IMR-90 (cell line): ENCODE measurements at regions not wholly inside any gene's neighbourhood (a gene's known extent, or its start where the extent isn't known, plus 50 kb on each side); places are given as distances from the start of the nearest gene placed in this dataset.

Experiments
- ATAC-seq: fragments of 200-7000 bp; cut with Tn5 transposase; 2 replicates; pipeline ENCODE4 v1.9.1; 2020; ENCODE audit warnings: low read depth, mild to moderate bottlenecking, moderate library complexity
- BruUV-seq: library from RNA; stranded (reverse); fragments of 400-500 nt; replicated peaks from 2 replicates; lab custom pipeline; 2021; lab: Mats Ljungman, UMichigan
- CTCF ChIA-PET: fragments of 300-600 bp; formaldehyde crosslinking; extraction: SDS; loops from one replicate; lab custom pipeline; 2021; ENCODE audit warnings: antibody characterized with exemption; lab: Yijun Ruan, JAX
- POLR2A ChIA-PET: fragments of 300-600 bp; sonication (Branson Sonifier 250); formaldehyde crosslinking; loops from one replicate; lab custom pipeline; 2022; ENCODE audit warnings: antibody characterized with exemption; ENCODE audit not compliant: unreplicated experiment; lab: Charles Lee
- DNase-seq: peaks from one replicate; pipeline ENCODE4 v3.0.0; 2013
- H2AFZ ChIP-seq: replicated peaks from 2 replicates; pipeline ENCODE3; 2013; ENCODE audit warnings: low read length, mild to moderate bottlenecking; ENCODE audit not compliant: poor library complexity
- H2AK5ac ChIP-seq: 2 replicates; pipeline ENCODE4 v1.6.1; 2013; ENCODE audit warnings: low read depth, low read length, inconsistent platforms
- H2AK9ac ChIP-seq: replicated peaks from 2 replicates; pipeline ENCODE3; 2013; ENCODE audit warnings: mild to moderate bottlenecking, low read depth, low read length, moderate library complexity; ENCODE audit not compliant: poor library complexity
- H2BK120ac ChIP-seq: 2 replicates; pipeline ENCODE4 v1.6.1; 2013; ENCODE audit warnings: low read depth, low read length, inconsistent platforms
- H2BK15ac ChIP-seq: 3 replicates; pipeline ENCODE4 v1.6.1; 2013; ENCODE audit warnings: low read depth, low read length, inconsistent platforms
- H2BK20ac ChIP-seq: 2 replicates; pipeline ENCODE4 v1.6.1; 2013; ENCODE audit warnings: low read depth, mild to moderate bottlenecking, inconsistent platforms, low read length, moderate library complexity
- H2BK5ac ChIP-seq: 2 replicates; pipeline ENCODE4 v1.6.1; 2013; ENCODE audit warnings: mild to moderate bottlenecking, low read depth, low read length, inconsistent platforms; ENCODE audit not compliant: poor library complexity, severe bottlenecking
- H3K14ac ChIP-seq: replicated peaks from 2 replicates; pipeline ENCODE4 v1.6.1; 2013; ENCODE audit warnings: low read depth, low read length, inconsistent platforms
- H3K18ac ChIP-seq: 2 replicates; pipeline ENCODE4 v1.6.1; 2013; ENCODE audit warnings: low read depth, low read length, control low read depth
- H3K23ac ChIP-seq: 2 replicates; pipeline ENCODE4 v1.6.1; 2013; ENCODE audit warnings: low read depth, low read length, inconsistent platforms
- H3K27ac ChIP-seq: 2 replicates; pipeline ENCODE4 v1.5.1; 2013; ENCODE audit warnings: mild to moderate bottlenecking, control low read depth, low read length; ENCODE audit not compliant: insufficient read depth
- H3K27me3 ChIP-seq: 2 replicates; pipeline ENCODE4 v1.6.1; 2013; ENCODE audit warnings: low read length; ENCODE audit not compliant: control insufficient read depth, insufficient read depth
- H3K36me3 ChIP-seq: 2 replicates; pipeline ENCODE4 v1.6.1; 2013; ENCODE audit warnings: low read length, mixed read lengths; ENCODE audit not compliant: control insufficient read depth, insufficient read depth
- H3K4ac ChIP-seq: 2 replicates; pipeline ENCODE4 v1.6.1; 2013; ENCODE audit warnings: low read depth, low read length, inconsistent platforms
- H3K4me1 ChIP-seq: 2 replicates; pipeline ENCODE4 v1.6.1; 2013; ENCODE audit warnings: low read length, mixed read lengths; ENCODE audit not compliant: control insufficient read depth, insufficient read depth
- H3K4me2 ChIP-seq: 2 replicates; pipeline ENCODE4 v1.6.1; 2013; ENCODE audit warnings: low read depth, mild to moderate bottlenecking, control low read depth, low read length, moderate library complexity
- H3K4me3 ChIP-seq: 2 replicates; pipeline ENCODE4 v1.5.1; 2013; ENCODE audit warnings: low read depth, mild to moderate bottlenecking, control low read depth, low read length, moderate library complexity; ENCODE audit not compliant: insufficient read depth
- H3K56ac ChIP-seq: 2 replicates; pipeline ENCODE4 v1.6.1; 2013; ENCODE audit warnings: low read length, inconsistent platforms; ENCODE audit not compliant: insufficient read depth; ENCODE audit errors: extremely low read depth
- H3K79me1 ChIP-seq, 2 experiments: 2 replicates each; pipeline ENCODE4 v1.6.1; 2013; ENCODE audit warnings: low read length in 2 of 2, inconsistent platforms in 1 of 2, low read depth in 1 of 2
- H3K9ac ChIP-seq: 2 replicates; pipeline ENCODE4 v1.6.1; 2013; ENCODE audit warnings: low read depth, low read length, control low read depth
- H3K9me1 ChIP-seq: 2 replicates; pipeline ENCODE4 v1.6.1; 2013; ENCODE audit warnings: low read length, inconsistent platforms; ENCODE audit not compliant: insufficient read depth
- H3K9me3 ChIP-seq: 2 replicates; pipeline ENCODE4 v1.6.1; 2013; ENCODE audit warnings: low read length; ENCODE audit not compliant: control insufficient read depth, insufficient read depth
- H4K20me1 ChIP-seq: 2 replicates; pipeline ENCODE4 v1.6.1; 2013; ENCODE audit warnings: low read length, inconsistent platforms; ENCODE audit not compliant: insufficient read depth
- H4K5ac ChIP-seq: 2 replicates; pipeline ENCODE4 v1.6.1; 2013; ENCODE audit warnings: mild to moderate bottlenecking, low read depth, low read length, control low read depth
- H4K8ac ChIP-seq, 2 experiments: 2 replicates each; pipeline ENCODE4 v1.6.1; 2013; ENCODE audit warnings: low read depth in 2 of 2, low read length in 2 of 2, control low read depth in 1 of 2, inconsistent platforms in 1 of 2
- H4K91ac ChIP-seq: 2 replicates; pipeline ENCODE4 v1.6.1; 2013; ENCODE audit warnings: low read depth, low read length, inconsistent platforms; ENCODE audit not compliant: insufficient read depth
- CEBPB ChIP-seq: IDR thresholded peaks from 2 replicates; pipeline ENCODE4 v1.6.1; 2012; ENCODE audit warnings: low read depth, low read length, improper control_type of control experiment
- CHD1 ChIP-seq: IDR thresholded peaks from 2 replicates; pipeline ENCODE4 v1.6.1; 2012; ENCODE audit warnings: low read depth, low read length, improper control_type of control experiment
- CTCF ChIP-seq: conservative IDR thresholded peaks from 2 replicates; pipeline ENCODE4 v1.5.1; 2012; ENCODE audit warnings: mild to moderate bottlenecking, low read depth, low read length, improper control_type of control experiment
- ELK1 ChIP-seq: fragments of 150-350 bp; IDR thresholded peaks from 2 replicates; pipeline ENCODE4 v1.6.1; 2016; ENCODE audit warnings: low read depth, mild to moderate bottlenecking, low read length, moderate library complexity, borderline replicate concordance
- FOS ChIP-seq: fragments of 150-350 bp; IDR thresholded peaks from 2 replicates; pipeline ENCODE4 v1.6.1; 2016; ENCODE audit warnings: low read depth, low read length
- MXI1 ChIP-seq: IDR thresholded peaks from 2 replicates; pipeline ENCODE4 v1.6.1; 2012; ENCODE audit warnings: low read depth, mild to moderate bottlenecking, low read length, moderate library complexity, borderline replicate concordance
- POLR2A ChIP-seq: IDR thresholded peaks from 2 replicates; pipeline ENCODE4 v1.6.1; 2012; ENCODE audit warnings: mild to moderate bottlenecking, low read depth, low read length
- RFX5 ChIP-seq: IDR thresholded peaks from 2 replicates; pipeline ENCODE4 v1.8.0; 2012; ENCODE audit warnings: low read depth, mild to moderate bottlenecking, low read length, moderate library complexity
- SMC3 ChIP-seq: fragments of 150-350 bp; IDR thresholded peaks from 2 replicates; pipeline ENCODE4 v1.6.1; 2016; ENCODE audit warnings: low read depth, mild to moderate bottlenecking, antibody characterized with exemption, low read length, moderate library complexity
- WGBS, 2 experiments: methylation state at CpG; one replicate each; pipeline versions ENCODE4 v1.1.5 to v1.1.7; 2013; ENCODE audit warnings: missing lambda C conversion rate in 2 of 2; ENCODE audit not compliant: insufficient read length in 1 of 2; ENCODE audit errors: extremely low coverage in 2 of 2; 5-methylcytosine and 5-hydroxymethylcytosine counted together
- dilution Hi-C: fragments of 300-500 bp; cut with HindIII; formaldehyde crosslinking; loops from one replicate; pipeline ENCODE4 v1.14.3; 2018; ENCODE audit warnings: low sequenced_read_pairs; ENCODE audit not compliant: unreplicated experiment
- in situ Hi-C: fragments of 300-500 bp; cut with MboI; formaldehyde crosslinking; loops from 3 replicates; pipeline ENCODE4 v1.14.3; 2019; ENCODE audit warnings: low sequenced_read_pairs, inconsistent platforms, mixed read lengths
- intact Hi-C: fragments of 100-400 bp; cut with micrococcal nuclease; formaldehyde crosslinking; loops from 2 replicates; pipeline ENCODE4 v1.10.0; 2022

- dilution Hi-C loops (no loop called here), intact Hi-C loops (no loop called here), in situ Hi-C loops (no loop called here)
- no peak overlapping the region for H3K4me3 ChIP-seq
- ChIA-PET CTCF (no interaction called here), POLR2A (no interaction called here)
- H2AK5ac ChIP-seq = no peak overlapping the region
- H3K4me2 ChIP-seq = no peak overlapping the region
- no peaks in the 10 kb centered on the region; the same call in 1 of the 2 replicates for H3K9me3 ChIP-seq
- no TSS peak for BruUV-seq
- ATAC-seq = no peak
- no peak overlapping the region for H3K14ac ChIP-seq
- H2AFZ ChIP-seq = no peak overlapping the region
- no peak overlapping the region for H2BK15ac ChIP-seq
- H2BK20ac ChIP-seq = no peak overlapping the region
- H3K27ac ChIP-seq = no peak overlapping the region
- no peak overlapping the region for H3K4ac ChIP-seq
- H2AK9ac ChIP-seq = no peak overlapping the region
- TF ChIP-seq POLR2A = no peak
- no peak for TF ChIP-seq CHD1
- TF ChIP-seq FOS = no peak
- TF ChIP-seq MXI1 = no peak
- no peak for TF ChIP-seq ELK1
- no peak for TF ChIP-seq RFX5
- TF ChIP-seq CTCF = no peak
- no peak for TF ChIP-seq CEBPB
- TF ChIP-seq SMC3 = no peak
- no peak overlapping the region for H3K9ac ChIP-seq
- H2BK120ac ChIP-seq = no peak overlapping the region
- H3K18ac ChIP-seq = no peak overlapping the region
- no peaks in the 10 kb centered on the region for H3K9me1 ChIP-seq
- no peak overlapping the region for H3K23ac ChIP-seq
- no peak overlapping the region for H4K8ac ChIP-seq
- H3K56ac ChIP-seq = no peak overlapping the region
- H4K5ac ChIP-seq = no peak overlapping the region
- no peaks in the 10 kb centered on the region for H3K36me3 ChIP-seq
- WGBS, 2 experiments = no CpG with 5 or more reads among the region's 5 CpGs
- H4K20me1 ChIP-seq = no peaks in the 10 kb centered on the region
- H2BK5ac ChIP-seq = no peak overlapping the region
- H4K91ac ChIP-seq = no peak overlapping the region
- H3K79me1 ChIP-seq = no peaks in the 10 kb centered on the region
- H3K4me1 ChIP-seq = no peaks in the 10 kb centered on the region
- no peaks in the 10 kb centered on the region; the same call in none of the 2 replicates for H3K27me3 ChIP-seq
- no peak for DNase-seq
Measured at GRCh38 chr15:88400084-88400483, 67.1 kb downstream of the MRPL46 start.
